Nephron progenitor cell (in vitro differentiated cells): ENCODE measurements at regions not wholly inside any gene's neighbourhood (a gene's known extent, or its start where the extent isn't known, plus 50 kb on each side); places are given as distances from the start of the nearest gene placed in this dataset.

Experiments used
- DNase-seq: peaks from one replicate; pipeline ENCODE4 v3.0.0; 2021
- H3K27ac Mint-ChIP-seq: 2 replicates; pipeline ENCODE4 v1.8.0; 2021; ENCODE audit warnings: mild to moderate bottlenecking, moderate library complexity, mixed read lengths
- H3K27me3 Mint-ChIP-seq: 2 replicates; pipeline ENCODE4 v1.8.0; 2021; ENCODE audit warnings: mild to moderate bottlenecking, low read depth, mixed read lengths; ENCODE audit not compliant: poor library complexity
- H3K36me3 Mint-ChIP-seq: 2 replicates; pipeline ENCODE4 v1.8.0; 2021; ENCODE audit warnings: low read depth, mixed read lengths
- H3K4me1 Mint-ChIP-seq: 2 replicates; pipeline ENCODE4 v1.8.0; 2021; ENCODE audit warnings: mixed read lengths
- H3K4me3 Mint-ChIP-seq: 2 replicates; pipeline ENCODE4 v1.8.0; 2021; ENCODE audit warnings: mild to moderate bottlenecking, moderate library complexity, mixed read lengths
- H3K9me3 Mint-ChIP-seq: 2 replicates; pipeline ENCODE4 v1.8.0; 2021; ENCODE audit warnings: mild to moderate bottlenecking, moderate library complexity, mixed read lengths
- TF ChIP-seq, protein P1 (sequence below): fragments of 200-600 bp; sonication (generic); IDR thresholded peaks from 2 replicates; pipeline ENCODE4 v1.5.0; 2021; ENCODE audit warnings: antibody characterized with exemption

DNA sequence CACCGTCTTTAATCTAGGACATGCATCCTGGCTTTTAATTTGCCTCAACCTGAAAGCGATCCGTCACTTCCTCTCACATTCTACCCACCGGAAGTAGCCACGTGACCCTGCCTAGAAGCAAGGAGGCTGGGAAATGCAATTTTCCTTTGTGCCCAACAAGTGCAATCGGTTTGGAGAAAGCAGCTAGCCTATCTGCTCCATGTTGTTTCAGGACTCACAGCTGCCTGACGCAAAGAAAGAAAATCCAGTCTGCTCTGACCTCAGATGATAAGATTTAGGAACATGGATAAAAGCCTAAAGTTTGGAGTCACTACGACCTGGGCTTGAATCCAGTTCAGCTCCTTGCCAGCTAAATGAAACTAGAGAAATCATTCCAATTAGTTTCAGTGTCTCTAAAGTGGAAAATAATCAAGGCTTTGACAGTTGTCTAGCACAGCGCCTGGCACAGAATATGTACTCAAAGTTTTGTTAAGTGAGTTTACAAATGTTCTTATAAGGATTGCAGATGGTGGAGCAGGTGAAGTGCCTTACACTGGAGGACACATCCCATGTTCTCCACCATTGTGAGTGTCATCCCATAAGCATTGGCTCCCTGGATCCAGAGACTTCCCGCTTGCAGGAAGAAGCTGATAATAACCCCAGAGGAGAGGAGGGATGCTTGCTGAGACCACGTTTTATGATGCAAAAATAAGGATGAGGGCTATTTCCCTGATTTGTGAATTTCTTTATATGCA, 553.7 kb downstream of the MN1 start:
- Mint-ChIP-seq H3K27me3 (peaks cover 22% of the 10 kb centered on the region), H3K36me3 (no peaks in the 10 kb centered on the region), H3K4me1 (peaks cover 52% of the 10 kb centered on the region), H3K4me3 (no peak overlapping the region), H3K9me3 (no peaks in the 10 kb centered on the region), H3K27ac (peak overlapping the region; percentile 71)
- DNase-seq = no peak
- TF ChIP-seq, protein P1, sequence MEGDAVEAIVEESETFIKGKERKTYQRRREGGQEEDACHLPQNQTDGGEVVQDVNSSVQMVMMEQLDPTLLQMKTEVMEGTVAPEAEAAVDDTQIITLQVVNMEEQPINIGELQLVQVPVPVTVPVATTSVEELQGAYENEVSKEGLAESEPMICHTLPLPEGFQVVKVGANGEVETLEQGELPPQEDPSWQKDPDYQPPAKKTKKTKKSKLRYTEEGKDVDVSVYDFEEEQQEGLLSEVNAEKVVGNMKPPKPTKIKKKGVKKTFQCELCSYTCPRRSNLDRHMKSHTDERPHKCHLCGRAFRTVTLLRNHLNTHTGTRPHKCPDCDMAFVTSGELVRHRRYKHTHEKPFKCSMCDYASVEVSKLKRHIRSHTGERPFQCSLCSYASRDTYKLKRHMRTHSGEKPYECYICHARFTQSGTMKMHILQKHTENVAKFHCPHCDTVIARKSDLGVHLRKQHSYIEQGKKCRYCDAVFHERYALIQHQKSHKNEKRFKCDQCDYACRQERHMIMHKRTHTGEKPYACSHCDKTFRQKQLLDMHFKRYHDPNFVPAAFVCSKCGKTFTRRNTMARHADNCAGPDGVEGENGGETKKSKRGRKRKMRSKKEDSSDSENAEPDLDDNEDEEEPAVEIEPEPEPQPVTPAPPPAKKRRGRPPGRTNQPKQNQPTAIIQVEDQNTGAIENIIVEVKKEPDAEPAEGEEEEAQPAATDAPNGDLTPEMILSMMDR = no peak

DNA sequence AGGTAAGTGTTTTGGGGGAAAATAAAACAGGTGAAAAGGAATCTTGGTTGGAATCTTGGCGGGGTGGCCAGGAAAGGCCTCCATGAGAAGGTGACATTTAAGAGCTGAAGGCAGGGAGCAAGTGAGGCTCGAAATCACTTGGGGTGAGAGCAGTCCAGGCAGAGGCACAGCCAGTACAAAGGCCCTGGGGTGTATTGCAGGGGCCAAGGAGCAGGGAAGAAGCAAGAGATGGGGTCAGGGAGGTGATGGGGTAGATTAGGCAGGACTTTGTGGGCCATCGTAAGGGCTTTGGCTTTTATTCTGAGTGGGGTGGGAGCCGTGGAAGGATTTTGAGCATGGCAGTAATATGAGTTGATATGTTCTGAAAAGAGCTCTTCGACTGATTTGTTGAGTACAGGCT, 551.1 kb downstream of the MN1 start:
- H3K4me1 Mint-ChIP-seq = peaks cover 27% of the 10 kb centered on the region
- H3K27ac Mint-ChIP-seq = no peak overlapping the region
- H3K9me3 Mint-ChIP-seq = peaks cover 21% of the 10 kb centered on the region
- peaks cover 8% of the 10 kb centered on the region for H3K36me3 Mint-ChIP-seq
- TF ChIP-seq, protein P1 = no peak
- H3K27me3 Mint-ChIP-seq = peaks cover 21% of the 10 kb centered on the region
- no peak overlapping the region for H3K4me3 Mint-ChIP-seq
- DNase-seq = no peak

DNA sequence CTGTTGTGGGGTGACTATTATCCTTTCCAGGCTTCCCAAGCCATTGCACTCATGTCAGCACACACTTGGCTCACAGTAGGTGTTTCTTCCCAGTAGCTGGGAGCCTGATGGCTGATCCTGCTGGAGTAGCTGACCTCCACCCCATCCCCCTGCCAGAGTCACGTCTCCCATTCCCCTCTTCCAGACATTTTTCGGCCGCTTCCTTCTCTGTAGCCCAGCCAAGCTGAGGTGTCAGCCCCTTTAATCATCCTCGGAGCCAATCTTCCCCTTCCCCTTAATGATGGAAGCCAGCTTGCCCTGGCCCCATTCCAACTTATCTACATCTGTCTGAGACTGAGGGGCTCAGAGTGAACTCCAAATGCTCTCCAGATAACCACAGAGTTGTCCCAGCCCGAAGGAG, 550.7 kb downstream of the MN1 start:
- Mint-ChIP-seq H3K27me3 (peaks cover 25% of the 10 kb centered on the region), H3K27ac (no peak overlapping the region)
- TF ChIP-seq, protein P1 = no peak

DNA sequence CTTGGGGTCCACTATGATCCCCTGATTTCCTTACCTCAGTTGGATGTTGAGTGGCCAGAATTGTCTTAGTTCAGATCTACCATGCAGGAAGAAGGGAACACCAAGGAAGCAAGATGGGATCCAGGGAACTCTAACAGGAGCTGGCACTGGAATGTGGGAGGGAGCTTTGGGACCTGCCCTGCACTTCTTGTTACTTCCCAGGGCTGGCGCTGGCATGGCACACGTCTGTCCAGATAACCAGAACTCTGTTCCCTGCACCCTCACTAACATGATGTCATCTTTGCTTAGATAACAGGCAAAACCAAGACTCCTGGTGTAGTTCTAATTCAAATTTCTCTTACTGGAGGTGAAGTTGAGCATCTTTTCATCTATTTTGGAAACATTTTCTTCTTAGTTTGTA, 550.0 kb downstream of the MN1 start:
- Mint-ChIP-seq H3K36me3 (peaks cover 16% of the 10 kb centered on the region), H3K27ac (no peak overlapping the region)
- TF ChIP-seq, protein P1 = no peak

More for the DNA sequence above, 550.7 kb downstream of the MN1 start:
- H3K36me3 Mint-ChIP-seq = peaks cover 12% of the 10 kb centered on the region
- H3K4me1 Mint-ChIP-seq = peaks cover 22% of the 10 kb centered on the region
- H3K4me3 Mint-ChIP-seq = no peak overlapping the region
- peaks cover 26% of the 10 kb centered on the region for H3K9me3 Mint-ChIP-seq
- DNase-seq = no peak

DNA sequence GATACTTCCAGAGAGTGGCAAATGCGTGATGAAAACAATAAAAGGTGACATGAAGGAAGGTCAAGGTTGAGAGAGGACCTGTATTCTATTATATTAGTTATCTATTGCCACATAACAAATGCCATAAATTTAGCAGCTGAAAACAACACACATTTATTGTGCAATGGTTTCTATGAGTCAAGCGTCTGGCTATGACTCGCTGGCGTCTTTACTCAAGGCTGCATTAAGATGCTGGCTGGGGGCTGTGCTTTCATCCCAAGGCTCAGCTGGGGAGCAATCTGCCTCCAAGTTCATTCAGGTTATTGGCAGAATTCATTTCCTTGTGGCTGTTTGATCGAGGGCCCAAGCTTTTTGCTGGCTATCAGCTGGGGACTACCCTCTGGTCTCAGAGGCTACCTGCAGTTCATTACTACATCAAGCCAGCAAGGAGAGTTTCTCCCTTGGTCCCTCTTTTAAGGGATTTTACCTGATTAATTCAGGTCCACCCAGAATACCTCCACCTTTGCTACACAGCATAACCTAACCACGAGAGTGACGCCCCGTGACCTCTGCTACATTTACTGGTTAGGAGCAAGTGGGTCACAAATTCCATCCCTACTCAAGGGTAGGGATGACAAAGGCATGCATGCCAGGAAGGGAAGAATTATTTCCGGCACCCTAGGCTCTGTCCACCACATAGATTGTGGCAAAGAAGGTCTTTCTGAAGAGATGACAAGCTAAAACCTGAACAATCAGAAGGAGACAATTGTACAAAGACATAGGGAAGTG, 549.1 kb downstream of the MN1 start:
- H3K9me3 Mint-ChIP-seq = peaks cover 31% of the 10 kb centered on the region

More for the DNA sequence above, 550.0 kb downstream of the MN1 start:
- H3K4me1 Mint-ChIP-seq = peaks cover 16% of the 10 kb centered on the region
- peaks cover 31% of the 10 kb centered on the region for H3K9me3 Mint-ChIP-seq
- H3K4me3 Mint-ChIP-seq = no peak overlapping the region
- DNase-seq = no peak
- H3K27me3 Mint-ChIP-seq = peaks cover 26% of the 10 kb centered on the region

More for the DNA sequence above, 549.1 kb downstream of the MN1 start:
- Mint-ChIP-seq H3K36me3 (peaks cover 16% of the 10 kb centered on the region), H3K4me3 (no peak overlapping the region), H3K4me1 (peaks cover 6% of the 10 kb centered on the region), H3K27me3 (peaks cover 23% of the 10 kb centered on the region), H3K27ac (no peak overlapping the region)
- TF ChIP-seq, protein P1 = no peak
- DNase-seq = no peak
